HL-60 (cell line): ENCODE measurements at regions not wholly inside any gene's neighbourhood (a gene's known extent, or its start where the extent isn't known, plus 50 kb on each side); places are given as distances from the start of the nearest gene placed in this dataset.

Experiments used
- DNase-seq, 2 experiments: peaks; one replicate each; pipeline ENCODE4 v3.0.0-alpha.2; 2010 to 2020; ENCODE audit warnings: low read depth in 1 of 2, low spot score in 1 of 2
- H3K27ac ChIP-seq: fragments of 250-450 bp; sonication (Bioruptor Pico); replicated peaks from 2 replicates; pipeline ENCODE4 v1.5.1; 2020; ENCODE audit warnings: mild to moderate bottlenecking, moderate library complexity
- H3K27me3 ChIP-seq: fragments of 250-450 bp; sonication (Bioruptor Pico); 2 replicates; pipeline ENCODE4 v1.5.1; 2021; ENCODE audit warnings: mild to moderate bottlenecking, moderate library complexity; ENCODE audit not compliant: insufficient read depth, poor library complexity, severe bottlenecking
- H3K4me3 ChIP-seq: replicated peaks from 2 replicates; pipeline ENCODE4 v1.5.1; 2011; ENCODE audit warnings: mild to moderate bottlenecking, control low read depth, low read length; ENCODE audit not compliant: insufficient read depth
- GABPA ChIP-seq: IDR thresholded peaks from 2 replicates; pipeline ENCODE4 v1.6.1; 2012; ENCODE audit warnings: low read depth
- POLR2AphosphoS5 ChIP-seq: IDR thresholded peaks from 2 replicates; pipeline ENCODE4 v1.6.1; 2012; ENCODE audit warnings: low read depth
- SPI1 ChIP-seq: IDR thresholded peaks from 2 replicates; pipeline ENCODE4 v1.6.1; 2012; ENCODE audit warnings: low read depth, mild to moderate bottlenecking, borderline replicate concordance
- TF ChIP-seq, protein P1 (sequence below): IDR thresholded peaks from one replicate; pipeline ENCODE4 v1.5.1; 2011; ENCODE audit warnings: low read length, control low read depth, inconsistent platforms; ENCODE audit not compliant: insufficient read depth
- TF ChIP-seq, protein P2 (sequence below): IDR thresholded peaks from 2 replicates; pipeline ENCODE4 v1.6.1; 2012; ENCODE audit warnings: low read depth; ENCODE audit not compliant: insufficient replicate concordance

DNA sequence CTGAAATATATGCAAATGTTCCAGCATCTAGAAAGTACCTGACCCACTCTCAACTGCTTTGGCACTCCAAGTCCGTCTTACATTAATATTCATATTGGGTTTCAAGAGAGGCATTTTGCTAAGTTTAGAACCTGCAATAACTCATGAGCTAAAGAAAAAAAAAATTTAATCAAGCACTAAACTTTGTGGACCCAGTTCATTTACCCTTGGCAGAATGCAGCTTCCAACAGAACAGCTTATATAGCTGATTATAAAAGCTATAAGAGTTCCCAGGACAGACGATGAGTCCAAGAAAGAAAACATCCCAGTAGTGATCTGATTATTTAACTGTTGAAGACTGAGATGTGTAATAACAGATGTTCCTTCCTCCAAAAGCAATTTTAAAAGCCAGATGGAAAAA is 592.0 kb downstream of the KCNH5 start:
- no peak for DNase-seq
- TF ChIP-seq, protein P1, sequence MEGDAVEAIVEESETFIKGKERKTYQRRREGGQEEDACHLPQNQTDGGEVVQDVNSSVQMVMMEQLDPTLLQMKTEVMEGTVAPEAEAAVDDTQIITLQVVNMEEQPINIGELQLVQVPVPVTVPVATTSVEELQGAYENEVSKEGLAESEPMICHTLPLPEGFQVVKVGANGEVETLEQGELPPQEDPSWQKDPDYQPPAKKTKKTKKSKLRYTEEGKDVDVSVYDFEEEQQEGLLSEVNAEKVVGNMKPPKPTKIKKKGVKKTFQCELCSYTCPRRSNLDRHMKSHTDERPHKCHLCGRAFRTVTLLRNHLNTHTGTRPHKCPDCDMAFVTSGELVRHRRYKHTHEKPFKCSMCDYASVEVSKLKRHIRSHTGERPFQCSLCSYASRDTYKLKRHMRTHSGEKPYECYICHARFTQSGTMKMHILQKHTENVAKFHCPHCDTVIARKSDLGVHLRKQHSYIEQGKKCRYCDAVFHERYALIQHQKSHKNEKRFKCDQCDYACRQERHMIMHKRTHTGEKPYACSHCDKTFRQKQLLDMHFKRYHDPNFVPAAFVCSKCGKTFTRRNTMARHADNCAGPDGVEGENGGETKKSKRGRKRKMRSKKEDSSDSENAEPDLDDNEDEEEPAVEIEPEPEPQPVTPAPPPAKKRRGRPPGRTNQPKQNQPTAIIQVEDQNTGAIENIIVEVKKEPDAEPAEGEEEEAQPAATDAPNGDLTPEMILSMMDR = no peak
- TF ChIP-seq, protein P2, sequence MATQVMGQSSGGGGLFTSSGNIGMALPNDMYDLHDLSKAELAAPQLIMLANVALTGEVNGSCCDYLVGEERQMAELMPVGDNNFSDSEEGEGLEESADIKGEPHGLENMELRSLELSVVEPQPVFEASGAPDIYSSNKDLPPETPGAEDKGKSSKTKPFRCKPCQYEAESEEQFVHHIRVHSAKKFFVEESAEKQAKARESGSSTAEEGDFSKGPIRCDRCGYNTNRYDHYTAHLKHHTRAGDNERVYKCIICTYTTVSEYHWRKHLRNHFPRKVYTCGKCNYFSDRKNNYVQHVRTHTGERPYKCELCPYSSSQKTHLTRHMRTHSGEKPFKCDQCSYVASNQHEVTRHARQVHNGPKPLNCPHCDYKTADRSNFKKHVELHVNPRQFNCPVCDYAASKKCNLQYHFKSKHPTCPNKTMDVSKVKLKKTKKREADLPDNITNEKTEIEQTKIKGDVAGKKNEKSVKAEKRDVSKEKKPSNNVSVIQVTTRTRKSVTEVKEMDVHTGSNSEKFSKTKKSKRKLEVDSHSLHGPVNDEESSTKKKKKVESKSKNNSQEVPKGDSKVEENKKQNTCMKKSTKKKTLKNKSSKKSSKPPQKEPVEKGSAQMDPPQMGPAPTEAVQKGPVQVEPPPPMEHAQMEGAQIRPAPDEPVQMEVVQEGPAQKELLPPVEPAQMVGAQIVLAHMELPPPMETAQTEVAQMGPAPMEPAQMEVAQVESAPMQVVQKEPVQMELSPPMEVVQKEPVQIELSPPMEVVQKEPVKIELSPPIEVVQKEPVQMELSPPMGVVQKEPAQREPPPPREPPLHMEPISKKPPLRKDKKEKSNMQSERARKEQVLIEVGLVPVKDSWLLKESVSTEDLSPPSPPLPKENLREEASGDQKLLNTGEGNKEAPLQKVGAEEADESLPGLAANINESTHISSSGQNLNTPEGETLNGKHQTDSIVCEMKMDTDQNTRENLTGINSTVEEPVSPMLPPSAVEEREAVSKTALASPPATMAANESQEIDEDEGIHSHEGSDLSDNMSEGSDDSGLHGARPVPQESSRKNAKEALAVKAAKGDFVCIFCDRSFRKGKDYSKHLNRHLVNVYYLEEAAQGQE = no peak
- TF ChIP-seq SPI1 (no peak), GABPA (no peak), POLR2AphosphoS5 (no peak)
- Histone ChIP-seq H3K4me3 (no peak overlapping the region), H3K27me3 (no peaks in the 10 kb centered on the region), H3K27ac (no peak overlapping the region)

DNA sequence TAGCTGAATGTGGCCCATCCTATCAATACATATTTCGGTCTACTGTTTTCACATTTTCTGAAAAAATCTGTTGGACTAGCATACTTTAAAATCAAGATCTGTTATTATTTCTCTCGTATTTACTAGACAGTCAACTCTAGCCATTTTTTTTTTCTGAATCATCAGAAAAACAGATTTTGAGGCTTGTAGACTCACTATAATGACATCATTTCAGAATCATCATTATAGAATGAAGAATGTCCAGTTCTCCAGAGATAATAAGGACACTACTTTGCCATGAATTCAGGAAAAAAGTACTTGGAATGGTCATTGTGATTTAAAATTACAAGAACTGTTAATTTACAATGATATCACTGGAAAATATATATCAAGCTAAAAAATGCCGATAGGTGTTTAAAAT is 589.8 kb downstream of the KCNH5 start:
- DNase-seq = no peak
- Histone ChIP-seq H3K4me3 (no peak overlapping the region), H3K27ac (no peak overlapping the region), H3K27me3 (no peaks in the 10 kb centered on the region)
- no peak for TF ChIP-seq POLR2AphosphoS5
- TF ChIP-seq, protein P1 = no peak
- TF ChIP-seq, protein P2 = no peak
- TF ChIP-seq GABPA = no peak
- TF ChIP-seq SPI1 = no peak

DNA sequence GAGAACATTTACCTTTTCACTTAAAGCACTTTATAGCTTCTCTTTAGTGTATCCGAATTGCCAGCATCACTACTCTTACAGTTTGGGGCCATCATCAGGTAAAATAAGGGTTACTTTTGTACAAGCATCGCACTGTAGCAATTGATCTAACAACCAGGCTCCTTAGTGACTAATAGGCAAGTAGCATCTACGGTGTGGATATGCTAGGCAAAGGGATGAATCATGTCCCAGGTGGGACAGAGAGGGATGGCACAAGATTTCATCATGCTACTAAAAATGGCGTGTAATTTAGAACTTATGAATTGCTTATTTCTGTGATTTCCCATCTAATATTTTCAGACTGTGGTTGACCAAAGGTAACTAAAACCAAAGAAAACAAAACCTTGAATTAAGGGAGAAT is 582.3 kb downstream of the KCNH5 start:
- Histone ChIP-seq H3K27ac (no peak overlapping the region), H3K27me3 (no peaks in the 10 kb centered on the region), H3K4me3 (no peak overlapping the region)
- DNase-seq = no peak
- TF ChIP-seq GABPA = no peak
- TF ChIP-seq, protein P2 = no peak
- no peak for TF ChIP-seq POLR2AphosphoS5
- TF ChIP-seq, protein P1 = no peak
- no peak for TF ChIP-seq SPI1
